ENCODE measurements at regions not wholly inside any gene's neighbourhood (a gene's known extent, or its start where the extent isn't known, plus 50 kb on each side); places are given as distances from the start of the nearest gene placed in this dataset.

GRCh38 chr2:4628998-4629501 lies 925.7 kb downstream of the DCDC2C start:
- no peak for TF ChIP-seq CTCF (conservative IDR thresholded peaks at IDR 0.05)
- TF ChIP-seq ZFX (IDR thresholded peaks at IDR 0.05), result no peak

Data from C4-2B (cell line).